Epithelial cell of prostate (primary cell): ENCODE measurements at regions not wholly inside any gene's neighbourhood (a gene's known extent, or its start where the extent isn't known, plus 50 kb on each side); places are given as distances from the start of the nearest gene placed in this dataset.
"Not testable (repeated sequence)": the region's sequence is repeated elsewhere in the genome, so short reads cannot be mapped to it uniquely, and the experiment has no call there.

ENCODE experiments used
- DNase-seq: peaks from one replicate; pipeline ENCODE4 v3.0.0-alpha.2; 2011; ENCODE audit warnings: low read depth, low spot score
- H3K27ac ChIP-seq: fragments of 450-650 bp; 2 replicates; pipeline ENCODE4 v1.5.1; 2017; ENCODE audit warnings: mild to moderate bottlenecking

GRCh38 chr4:44563496-44563895 lies 87.9 kb downstream of the YIPF7 start:
- no peak overlapping the region for H3K27ac ChIP-seq
- DNase-seq, result no peak

DNA sequence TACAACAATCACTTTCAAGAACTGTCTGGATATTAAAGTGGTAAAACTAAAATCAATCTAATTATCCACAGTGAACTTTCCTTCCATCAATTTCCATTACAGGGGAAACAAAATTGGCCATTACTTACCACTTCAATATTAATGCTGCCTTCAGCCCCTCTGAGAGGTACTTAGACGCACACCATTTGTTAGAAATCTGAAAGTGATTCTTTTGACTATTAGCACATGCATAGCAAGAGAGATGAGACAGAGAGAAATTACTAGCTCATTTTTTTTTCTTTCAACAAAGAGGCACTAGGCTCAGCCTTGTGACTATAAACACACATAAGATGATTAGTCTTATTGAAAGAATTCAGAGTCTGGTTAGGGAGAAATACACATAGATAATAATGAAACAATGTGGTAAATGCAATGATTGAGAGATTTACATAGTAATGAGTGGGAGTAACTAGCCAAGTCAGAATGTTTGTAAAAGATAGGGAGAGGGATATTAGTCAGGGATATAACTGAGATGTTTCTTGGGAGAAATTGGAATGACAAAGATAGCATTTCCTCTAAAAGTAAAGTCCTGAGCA lies 93.3 kb downstream of the YIPF7 start:
- no peak for DNase-seq
- no peak overlapping the region for H3K27ac ChIP-seq

GRCh38 chr4:44554768-44555167 lies 96.7 kb downstream of the YIPF7 start:
- DNase-seq, result no peak

GRCh38 chr4:44553180-44553579 lies 98.2 kb downstream of the YIPF7 start:
- DNase-seq, result no peak
- H3K27ac ChIP-seq, result no peak overlapping the region

More at GRCh38 chr4:44554768-44555167, 96.7 kb downstream of the YIPF7 start:
- no peak overlapping the region for H3K27ac ChIP-seq

DNA sequence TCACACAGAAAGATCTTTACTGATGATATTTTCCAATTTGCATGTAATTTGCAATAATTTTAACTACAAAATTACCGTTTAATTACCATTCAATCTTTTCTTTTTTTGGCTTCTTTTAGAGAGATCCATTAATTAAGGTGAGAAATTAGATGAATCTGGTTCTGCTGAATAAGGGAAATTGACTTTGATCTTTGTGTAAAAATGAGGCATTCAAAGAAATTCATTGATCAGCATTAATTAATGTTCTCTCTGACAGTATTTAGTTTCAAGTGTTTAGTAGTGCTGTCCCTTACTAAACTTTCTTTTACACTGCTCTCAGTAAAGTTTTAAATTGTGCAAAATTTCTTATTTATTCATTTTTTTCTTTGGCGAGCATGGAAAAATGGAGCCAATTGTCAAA lies 97.2 kb upstream of the KCTD8 start:
- H3K27ac ChIP-seq, result no peak overlapping the region
- no peak for DNase-seq

- H3K27ac ChIP-seq, result no peak overlapping the region
These were observed 95.5 kb upstream of the KCTD8 start for GRCh38 chr4:44544158-44544557.

DNA sequence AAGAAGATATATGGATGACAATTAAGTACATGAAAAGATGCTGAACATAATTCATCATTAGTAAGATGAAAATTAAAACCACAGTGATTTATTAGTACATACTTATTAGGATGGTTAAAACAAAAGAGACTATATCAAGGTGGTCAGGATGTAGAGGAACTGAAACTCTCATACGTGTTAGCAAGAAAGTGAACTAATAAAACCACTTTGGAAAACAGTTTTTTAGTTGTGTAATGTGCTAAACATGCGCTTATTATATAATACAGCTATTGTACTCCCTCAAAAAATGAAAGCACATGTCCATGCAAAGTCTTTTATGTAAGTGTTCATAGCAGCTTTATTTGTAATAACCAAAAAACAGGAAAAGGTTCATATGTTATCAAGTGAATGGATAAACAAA lies 89.9 kb upstream of the KCTD8 start:
- H3K27ac ChIP-seq, result no peak overlapping the region
- DNase-seq, result no peak

More at GRCh38 chr4:44544158-44544557, 95.5 kb upstream of the KCTD8 start:
- DNase-seq, result no peak

DNA sequence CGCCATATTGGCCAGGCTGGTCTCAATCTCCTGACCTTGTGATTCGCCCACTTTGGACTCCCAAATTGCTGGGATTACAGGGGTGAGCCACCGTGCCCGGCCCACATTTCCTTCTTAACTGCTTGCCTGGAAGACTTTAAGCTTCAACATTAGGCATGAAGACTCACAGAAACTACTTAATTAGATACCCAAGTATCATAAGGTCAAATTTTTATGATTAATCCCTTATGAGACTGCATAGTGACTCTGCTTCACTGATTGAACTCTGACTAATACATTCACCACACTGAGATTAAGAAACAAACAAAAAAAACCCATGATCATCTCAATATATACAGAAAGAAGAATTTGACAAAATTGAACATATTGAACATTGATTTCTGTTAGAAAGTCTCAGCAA lies 87.4 kb upstream of the KCTD8 start:
- DNase-seq, result no peak
- H3K27ac ChIP-seq, result no peak overlapping the region

GRCh38 chr4:44532851-44533250 lies 84.2 kb upstream of the KCTD8 start:
- DNase-seq, result no peak
- H3K27ac ChIP-seq, result no peak overlapping the region

GRCh38 chr4:44522761-44523445 lies 74.3 kb upstream of the KCTD8 start:
- peak overlapping the region; percentile 73 for H3K27ac ChIP-seq
- no peak for DNase-seq

DNA sequence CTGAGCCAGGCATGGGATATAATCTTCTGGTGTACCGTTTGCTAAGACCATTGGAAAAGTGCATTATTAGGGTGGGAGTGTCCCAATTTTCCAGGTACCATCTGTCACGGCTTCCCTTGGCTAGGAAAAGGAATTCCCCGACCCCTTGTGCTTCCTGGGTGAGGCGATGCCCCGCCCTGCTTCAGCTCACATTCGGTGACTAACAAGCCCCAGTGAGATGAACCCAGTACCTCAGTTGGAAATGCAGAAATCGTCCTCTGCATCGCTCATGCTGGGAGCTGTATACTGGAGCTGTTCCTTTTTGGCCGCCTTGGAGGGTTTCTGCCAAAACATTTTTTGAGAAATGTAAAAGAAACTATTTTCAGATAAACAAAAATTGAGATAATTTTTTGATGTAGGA lies 53.6 kb upstream of the KCTD8 start:
- not testable (repeated sequence) for DNase-seq, H3K27ac ChIP-seq
